ENCODE measurements at regions not wholly inside any gene's neighbourhood (a gene's known extent, or its start where the extent isn't known, plus 50 kb on each side); places are given as distances from the start of the nearest gene placed in this dataset.

DNA sequence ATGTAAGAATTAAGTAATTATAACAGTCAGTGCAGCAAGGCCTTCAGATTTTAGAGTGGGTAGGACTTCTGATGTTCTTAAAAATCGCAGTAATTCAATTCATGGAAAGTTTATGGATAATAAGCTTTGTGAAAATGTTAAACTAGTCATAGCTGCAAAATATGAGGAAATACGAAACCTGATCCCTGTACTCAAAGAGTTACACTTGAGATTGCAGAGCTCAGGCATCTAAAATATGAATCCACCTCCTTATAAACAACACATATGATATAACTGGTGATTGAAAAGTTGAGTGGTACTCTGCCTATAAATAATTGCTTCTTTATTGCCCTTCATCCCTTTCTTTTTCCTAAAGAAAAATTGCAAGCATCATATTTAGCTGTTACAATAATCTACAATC, 473.3 kb downstream of the OTOL1 start:
- TF ChIP-seq, protein P1, sequence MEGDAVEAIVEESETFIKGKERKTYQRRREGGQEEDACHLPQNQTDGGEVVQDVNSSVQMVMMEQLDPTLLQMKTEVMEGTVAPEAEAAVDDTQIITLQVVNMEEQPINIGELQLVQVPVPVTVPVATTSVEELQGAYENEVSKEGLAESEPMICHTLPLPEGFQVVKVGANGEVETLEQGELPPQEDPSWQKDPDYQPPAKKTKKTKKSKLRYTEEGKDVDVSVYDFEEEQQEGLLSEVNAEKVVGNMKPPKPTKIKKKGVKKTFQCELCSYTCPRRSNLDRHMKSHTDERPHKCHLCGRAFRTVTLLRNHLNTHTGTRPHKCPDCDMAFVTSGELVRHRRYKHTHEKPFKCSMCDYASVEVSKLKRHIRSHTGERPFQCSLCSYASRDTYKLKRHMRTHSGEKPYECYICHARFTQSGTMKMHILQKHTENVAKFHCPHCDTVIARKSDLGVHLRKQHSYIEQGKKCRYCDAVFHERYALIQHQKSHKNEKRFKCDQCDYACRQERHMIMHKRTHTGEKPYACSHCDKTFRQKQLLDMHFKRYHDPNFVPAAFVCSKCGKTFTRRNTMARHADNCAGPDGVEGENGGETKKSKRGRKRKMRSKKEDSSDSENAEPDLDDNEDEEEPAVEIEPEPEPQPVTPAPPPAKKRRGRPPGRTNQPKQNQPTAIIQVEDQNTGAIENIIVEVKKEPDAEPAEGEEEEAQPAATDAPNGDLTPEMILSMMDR (IDR thresholded peaks at IDR 0.05) = no peak
- TF ChIP-seq POLR2A (IDR thresholded peaks at IDR 0.05) = no peak
